ENCODE measurements at regions not wholly inside any gene's neighbourhood (a gene's known extent, or its start where the extent isn't known, plus 50 kb on each side); places are given as distances from the start of the nearest gene placed in this dataset.

- H4K20me1 ChIP-seq (ENCODE audit: insufficient read depth, low read length): no peaks in the 10 kb centered on the region
- H2AFZ ChIP-seq (replicated peaks; ENCODE audit: low read length, poor library complexity): peak overlapping the region; percentile 74
- H3K27me3 ChIP-seq (ENCODE audit: control insufficient read depth, insufficient read depth, low read length): no peaks in the 10 kb centered on the region
- H2AK5ac ChIP-seq (ENCODE audit: low read depth, low read length): peak overlapping the region; percentile 69
- H4K5ac ChIP-seq (ENCODE audit: low read depth, low read length): peak overlapping the region; percentile 100
- H3K4me2 ChIP-seq (ENCODE audit: low read depth, low read length): peak overlapping the region; percentile 90
- peak overlapping the region; percentile 78 for H3K4ac ChIP-seq (ENCODE audit: low read depth, low read length)
- H2BK5ac ChIP-seq (ENCODE audit: low read depth, low read length, poor library complexity, severe bottlenecking): peak overlapping the region; percentile 97
- POLR2A ChIA-PET (ENCODE audit: unreplicated experiment): no interaction called here
- H2BK120ac ChIP-seq (ENCODE audit: low read depth, low read length): peak overlapping the region; percentile 87
- H3K4me3 ChIP-seq (ENCODE audit: insufficient read depth, low read depth, low read length): no peak overlapping the region
- H3K4me1 ChIP-seq (ENCODE audit: control insufficient read depth, insufficient read depth, low read length): peaks cover 8% of the 10 kb centered on the region
- dilution Hi-C loops (cut with HindIII; ENCODE audit: low sequenced_read_pairs, unreplicated experiment) (no loop called here), intact Hi-C loops (cut with micrococcal nuclease) (no loop called here), in situ Hi-C loops (cut with MboI; ENCODE audit: low sequenced_read_pairs) (loop anchor here (25.0 kb wide), 1 partner anchor 428 kb away; no protein-coding TSS in a partner anchor)
- peaks cover 3% of the 10 kb centered on the region; the same call in 1 of the 2 replicates for H3K9me1 ChIP-seq (ENCODE audit: insufficient read depth, low read length)
- peak overlapping the region; percentile 99 for H3K18ac ChIP-seq (ENCODE audit: low read depth, low read length)
- H3K56ac ChIP-seq (ENCODE audit: extremely low read depth, insufficient read depth, low read length): peak overlapping the region; percentile 55
- BruUV-seq (replicated peaks): no TSS peak
- DNase-seq (peak; percentile 90), ATAC-seq (ENCODE audit: low read depth) (peak; percentile 85)
- peak overlapping the region; percentile 84 for H2BK20ac ChIP-seq (ENCODE audit: low read depth, low read length)
- no peaks in the 10 kb centered on the region for H3K79me1 ChIP-seq (ENCODE audit: low read depth in 1 of 2, low read length in 2 of 2)
- H3K9ac ChIP-seq (ENCODE audit: low read depth, low read length): peak overlapping the region; percentile 76; the same call in 1 of the 2 replicates
- peak overlapping the region; percentile 40; the same call in 1 of the 2 replicates for H3K23ac ChIP-seq (ENCODE audit: low read depth, low read length)
- H4K91ac ChIP-seq (ENCODE audit: insufficient read depth, low read depth, low read length): peak overlapping the region; percentile 98
- peak overlapping the region; percentile 95 for H3K27ac ChIP-seq (ENCODE audit: insufficient read depth, low read length)
- H2BK15ac ChIP-seq (ENCODE audit: low read depth, low read length): peak overlapping the region; percentile 79; the same call in 2 of the 3 replicates
- H3K14ac ChIP-seq (replicated peaks; ENCODE audit: low read depth, low read length): peak overlapping the region; percentile 35
- H3K36me3 ChIP-seq (ENCODE audit: control insufficient read depth, insufficient read depth, low read length): no peaks in the 10 kb centered on the region
- WGBS, 2 experiments (ENCODE audit: extremely low coverage in 2 of 2, insufficient read length in 1 of 2): 60% methylated on average over 1 of the region's 8 CpGs; no CpG with 5 or more reads in 1 of the 2 experiments
- H3K9me3 ChIP-seq (ENCODE audit: control insufficient read depth, insufficient read depth, low read length): peaks cover 3% of the 10 kb centered on the region; the same call in 1 of the 2 replicates
- peak; percentile 86 for TF ChIP-seq CEBPB (IDR thresholded peaks at IDR 0.05; ENCODE audit: low read depth, low read length)
- no peak for TF ChIP-seq NFE2L2 (IDR thresholded peaks at IDR 0.05; ENCODE audit: low read depth, low read length)
- peak; percentile 33; the same call in 1 of the 2 replicates for TF ChIP-seq FOS (IDR thresholded peaks at IDR 0.05; ENCODE audit: low read depth, low read length)
- no peak for TF ChIP-seq CTCF (conservative IDR thresholded peaks at IDR 0.05; ENCODE audit: low read depth, low read length)
- no peak for TF ChIP-seq SMC3 (IDR thresholded peaks at IDR 0.05; ENCODE audit: low read depth, low read length)
- TF ChIP-seq RCOR1 (IDR thresholded peaks at IDR 0.05; ENCODE audit: insufficient replicate concordance, low read length): no peak
- H2AK9ac ChIP-seq (replicated peaks; ENCODE audit: low read depth, low read length, poor library complexity): no peak overlapping the region
- peak overlapping the region; percentile 95 to 97 for H4K8ac ChIP-seq (ENCODE audit: low read depth in 2 of 2, low read length in 2 of 2)
- CTCF ChIA-PET: interaction anchor here (0.6 kb wide), 2 partner anchors 364 to 1232 kb away, joined by 3 read pairs; no protein-coding TSS in a partner anchor
Observed at GRCh38 chr6:155765275-155766194, 309.9 kb upstream of the NOX3 start.
